AG09319 (cell line): ENCODE measurements at regions not wholly inside any gene's neighbourhood (a gene's known extent, or its start where the extent isn't known, plus 50 kb on each side); places are given as distances from the start of the nearest gene placed in this dataset.
"Not testable (repeated sequence)": the region's sequence is repeated elsewhere in the genome, so short reads cannot be mapped to it uniquely, and the experiment has no call there.

Experiments
- DNase-seq: peaks from one replicate; pipeline ENCODE4 v3.0.0-alpha.2; 2010; ENCODE audit warnings: low read depth; ENCODE audit errors: extremely low read depth
- TF ChIP-seq, protein P1 (sequence below): IDR thresholded peaks from 2 replicates; pipeline ENCODE4 v1.5.1; 2011; ENCODE audit warnings: low read depth, mild to moderate bottlenecking, inconsistent platforms, low read length, moderate library complexity

DNA sequence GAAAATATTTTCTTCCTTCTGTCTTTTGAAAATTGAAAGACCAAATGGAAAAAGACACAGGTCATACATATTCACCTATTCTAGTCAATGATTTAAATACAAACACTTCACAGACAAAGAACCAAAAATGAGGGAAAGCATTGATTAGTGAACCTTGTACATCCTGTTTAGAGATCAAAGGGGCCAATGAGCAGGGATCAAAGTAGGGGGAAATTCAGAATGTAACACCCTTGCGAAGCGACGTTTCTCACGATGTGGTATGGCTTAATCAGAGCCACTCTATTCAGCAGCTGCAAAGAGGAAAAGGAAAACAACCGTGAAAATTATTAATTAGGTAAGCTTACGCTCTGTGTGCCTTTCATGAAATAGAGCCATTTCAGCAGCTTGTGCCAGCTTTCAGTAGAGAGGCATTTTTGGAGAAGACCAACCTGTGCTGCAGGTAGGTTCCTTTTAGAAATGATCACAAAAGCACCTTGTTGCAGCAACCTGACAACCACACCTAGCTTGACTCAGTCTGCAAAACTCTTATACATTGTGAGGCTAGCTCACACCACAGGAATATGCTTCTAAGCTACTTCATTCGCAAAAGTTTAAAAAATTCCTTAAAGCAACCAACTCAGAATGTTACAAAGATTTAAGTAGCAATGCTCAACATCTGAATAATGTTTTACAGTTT, 78.0 kb downstream of the DKK1 start:
- DNase-seq = no peak
- TF ChIP-seq, protein P1, sequence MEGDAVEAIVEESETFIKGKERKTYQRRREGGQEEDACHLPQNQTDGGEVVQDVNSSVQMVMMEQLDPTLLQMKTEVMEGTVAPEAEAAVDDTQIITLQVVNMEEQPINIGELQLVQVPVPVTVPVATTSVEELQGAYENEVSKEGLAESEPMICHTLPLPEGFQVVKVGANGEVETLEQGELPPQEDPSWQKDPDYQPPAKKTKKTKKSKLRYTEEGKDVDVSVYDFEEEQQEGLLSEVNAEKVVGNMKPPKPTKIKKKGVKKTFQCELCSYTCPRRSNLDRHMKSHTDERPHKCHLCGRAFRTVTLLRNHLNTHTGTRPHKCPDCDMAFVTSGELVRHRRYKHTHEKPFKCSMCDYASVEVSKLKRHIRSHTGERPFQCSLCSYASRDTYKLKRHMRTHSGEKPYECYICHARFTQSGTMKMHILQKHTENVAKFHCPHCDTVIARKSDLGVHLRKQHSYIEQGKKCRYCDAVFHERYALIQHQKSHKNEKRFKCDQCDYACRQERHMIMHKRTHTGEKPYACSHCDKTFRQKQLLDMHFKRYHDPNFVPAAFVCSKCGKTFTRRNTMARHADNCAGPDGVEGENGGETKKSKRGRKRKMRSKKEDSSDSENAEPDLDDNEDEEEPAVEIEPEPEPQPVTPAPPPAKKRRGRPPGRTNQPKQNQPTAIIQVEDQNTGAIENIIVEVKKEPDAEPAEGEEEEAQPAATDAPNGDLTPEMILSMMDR = no peak

- TF ChIP-seq, protein P1 = no peak
- DNase-seq = no peak
Observed at GRCh38 chr10:52394246-52394645, 80.2 kb downstream of the DKK1 start.

- TF ChIP-seq, protein P1 = no peak
- DNase-seq = no peak
Observed at GRCh38 chr10:52400562-52400961, 86.5 kb downstream of the DKK1 start.

- DNase-seq = not testable (repeated sequence)
Observed at GRCh38 chr10:52403801-52404200, 89.7 kb downstream of the DKK1 start.

DNA sequence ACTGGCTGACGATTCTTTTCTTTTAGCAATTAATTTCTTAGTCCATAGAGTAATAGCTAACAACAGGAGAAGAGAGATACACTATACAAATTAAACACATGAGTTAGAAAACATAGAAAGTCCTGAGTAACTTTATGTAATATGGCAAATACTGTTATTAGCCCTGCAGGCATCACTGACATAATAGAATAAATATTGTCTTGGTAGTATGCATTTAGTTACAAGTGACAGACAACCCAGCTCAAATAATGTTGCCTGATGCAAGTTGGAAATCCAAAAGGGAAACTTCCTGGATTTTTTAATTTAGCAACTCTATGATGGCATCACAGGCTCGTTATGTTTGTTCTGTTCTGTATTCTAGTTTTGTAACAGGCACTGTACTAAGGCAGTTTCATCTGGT, 95.1 kb downstream of the DKK1 start:
- no peak for DNase-seq

DNA sequence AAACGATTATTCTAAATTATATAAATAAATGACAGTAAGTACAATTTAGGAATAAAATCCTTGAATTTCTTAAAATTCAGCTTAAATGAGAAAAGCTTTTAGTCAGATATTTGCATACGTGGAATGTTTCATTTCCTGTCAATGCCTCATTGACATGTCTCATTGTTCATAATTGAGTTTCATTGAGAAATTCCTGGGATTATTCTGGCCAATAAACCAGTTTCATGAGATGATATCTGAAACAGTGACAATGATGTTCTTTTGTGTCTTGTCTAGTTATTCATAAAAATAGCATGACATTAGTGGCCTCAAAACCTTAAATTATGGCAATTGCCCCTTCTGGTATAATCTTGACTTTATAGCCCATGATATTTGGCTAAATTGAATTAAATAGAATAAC, 95.8 kb downstream of the DKK1 start:
- no peak for DNase-seq
- TF ChIP-seq, protein P1 = no peak

More for the DNA sequence above, 95.1 kb downstream of the DKK1 start:
- TF ChIP-seq, protein P1 = no peak

- no peak for DNase-seq
- TF ChIP-seq, protein P1 = no peak
Observed at GRCh38 chr10:52410916-52411315, 96.8 kb downstream of the DKK1 start.

DNA sequence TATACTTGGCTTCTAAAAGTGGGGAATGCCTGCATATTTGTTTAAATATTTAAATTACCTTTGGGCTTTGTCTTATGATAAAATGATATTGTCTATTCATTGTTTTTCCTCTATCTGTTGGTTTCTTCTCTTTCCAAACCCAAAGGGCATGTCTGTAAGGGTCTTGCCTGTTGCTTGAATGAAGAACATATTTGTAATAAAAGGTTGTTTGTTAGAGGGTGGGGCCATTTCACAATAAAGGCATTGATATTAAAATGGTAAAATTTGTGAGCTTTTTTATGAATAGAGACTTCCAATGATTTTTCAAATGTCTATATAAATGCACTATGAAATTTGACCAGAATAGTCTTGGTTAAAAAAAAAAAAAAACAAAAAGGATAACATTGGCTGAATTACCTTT, 105.2 kb downstream of the DKK1 start:
- DNase-seq = no peak
- TF ChIP-seq, protein P1 = no peak
